Psoas muscle (tissue), 7 donors: ENCODE measurements at regions not wholly inside any gene's neighbourhood (a gene's known extent, or its start where the extent isn't known, plus 50 kb on each side); places are given as distances from the start of the nearest gene placed in this dataset.

ENCODE experiments used
- ATAC-seq, 4 donors: fragments of 200-7000 bp; cut with Tn5 transposase; one replicate each; pipeline ENCODE4 v1.9.1; 2020; ENCODE audit warnings: moderate library complexity in 3 of 4, mild to moderate bottlenecking in 2 of 4
- DNase-seq, 2 donors: peaks; one replicate each; pipeline ENCODE4 v3.0.0-alpha.2; 2020
- H3K27ac ChIP-seq: fragments of 200-600 bp; one replicate; pipeline ENCODE4 v1.8.0; 2022
- H3K27me3 ChIP-seq, 3 donors: fragments of 200-600 bp in 1 of 3; one replicate each; pipeline versions ENCODE4 v1.6.1 to v1.8.0; 2013 to 2022; ENCODE audit warnings: low read length in 2 of 3, mild to moderate bottlenecking in 2 of 3, moderate library complexity in 1 of 3; ENCODE audit not compliant: insufficient read depth in 3 of 3
- H3K36me3 ChIP-seq, 2 donors: fragments of 200-600 bp in 1 of 2; one replicate each; pipeline versions ENCODE4 v1.6.1 to v1.8.0; 2013 to 2022; ENCODE audit warnings: low read depth in 1 of 2, mild to moderate bottlenecking in 1 of 2, moderate library complexity in 1 of 2; ENCODE audit not compliant: insufficient read depth in 1 of 2
- H3K4me1 ChIP-seq: fragments of 200-600 bp; one replicate; pipeline ENCODE4 v1.8.0; 2022
- H3K4me3 ChIP-seq: fragments of 200-600 bp; one replicate; pipeline ENCODE4 v1.8.0; 2022; ENCODE audit warnings: mild to moderate bottlenecking
- H3K9me3 ChIP-seq: fragments of 200-600 bp; one replicate; pipeline ENCODE4 v1.8.0; 2022
- CTCF ChIP-seq: fragments of 200-600 bp; IDR thresholded peaks from one replicate; pipeline ENCODE4 v1.8.0; 2022; ENCODE audit warnings: antibody characterized with exemption
- WGBS, 3 donors: extraction: QIAGEN DNeasy Blood & Tissue Kit; methylation state at CpG; one replicate each; pipeline versions ENCODE4 v1.1.6 to v1.1.7; 2013; 5-methylcytosine and 5-hydroxymethylcytosine counted together
- intact Hi-C, 2 donors: fragments of 100-400 bp; cut with DNase I; formaldehyde crosslinking; loops; one replicate each; pipeline versions ENCODE4 v1.11.0 to v1.14.2; 2022
- donor health status: healthy with polysubstance abuse.
- donor health status: DM: no; HTN: no; CAD: no; lungs with moderate emphysema.
- donor health status: Bipolar disorder and iron deficiency.
- donor health status: healthy.
- donor health status: DM: yes; HTN: yes; CAD: no.
- donor health status: DM: no; HTN: no; CAD: no.
- donor health status: DM: yes; HTN: yes; CAD: no.

- H3K27ac ChIP-seq: no peak overlapping the region
- intact Hi-C loops: no loop called here
- H3K9me3 ChIP-seq: peaks cover 1% of the 10 kb centered on the region
- ATAC-seq (no peak), DNase-seq (no peak)
- 82 to 91% (median 86%) methylated on average over 1 of the region's 1 CpG for WGBS, 3 donors
- H3K4me1 ChIP-seq: no peaks in the 10 kb centered on the region
- no peak overlapping the region for H3K4me3 ChIP-seq
- no peaks in the 10 kb centered on the region for H3K36me3 ChIP-seq
- no peak for TF ChIP-seq CTCF
- no peaks in the 10 kb centered on the region for H3K27me3 ChIP-seq
Measured at GRCh38 chr7:46366526-46366925, 445.5 kb upstream of the IGFBP3 start.

GRCh38 chr7:46363688-46364087 lies 442.6 kb upstream of the IGFBP3 start:
- 50 to 65% (median 56%) methylated on average over 1 of the region's 1 CpG for WGBS, 3 donors
- intact Hi-C loops: no loop called here
- H3K4me1 ChIP-seq: no peaks in the 10 kb centered on the region
- no peak for ATAC-seq
- H3K4me3 ChIP-seq: no peak overlapping the region
- TF ChIP-seq CTCF: no peak
- H3K36me3 ChIP-seq: no peaks in the 10 kb centered on the region
- DNase-seq: no peak
- H3K27ac ChIP-seq: no peak overlapping the region
- no peaks in the 10 kb centered on the region for H3K27me3 ChIP-seq
- H3K9me3 ChIP-seq: no peaks in the 10 kb centered on the region

- ATAC-seq (no peak), DNase-seq (no peak)
- 74 to 84% (median 77%) methylated on average over 2 of the region's 2 CpGs for WGBS, 3 donors
- Histone ChIP-seq H3K9me3 (no peaks in the 10 kb centered on the region), H3K36me3 (no peaks in the 10 kb centered on the region), H3K4me1 (no peaks in the 10 kb centered on the region), H3K27me3 (no peaks in the 10 kb centered on the region), H3K4me3 (no peak overlapping the region), H3K27ac (no peak overlapping the region)
- TF ChIP-seq CTCF: no peak
- intact Hi-C loops: no loop called here
Measured at GRCh38 chr7:46360811-46361210, 439.7 kb upstream of the IGFBP3 start.

- Histone ChIP-seq H3K4me1 (no peaks in the 10 kb centered on the region), H3K27ac (no peak overlapping the region), H3K9me3 (no peaks in the 10 kb centered on the region), H3K27me3 (no peaks in the 10 kb centered on the region), H3K4me3 (no peak overlapping the region), H3K36me3 (no peaks in the 10 kb centered on the region)
- WGBS, 3 donors: 70 to 81% (median 73%) methylated on average over 3 of the region's 3 CpGs
- intact Hi-C loops: no loop called here
- no peak for TF ChIP-seq CTCF
- DNase-seq: no peak
- ATAC-seq: no peak
Measured at GRCh38 chr7:46360296-46360695, 439.2 kb upstream of the IGFBP3 start.

GRCh38 chr7:46357851-46358250 lies 436.8 kb upstream of the IGFBP3 start:
- no peaks in the 10 kb centered on the region for H3K36me3 ChIP-seq
- no peaks in the 10 kb centered on the region for H3K9me3 ChIP-seq
- H3K27ac ChIP-seq: no peak overlapping the region
- TF ChIP-seq CTCF: no peak
- ATAC-seq: no peak
- intact Hi-C loops: loop anchor here (10.0 kb wide), 2 partner anchors 443 to 727 kb away; no protein-coding TSS in a partner anchor
- no peaks in the 10 kb centered on the region for H3K4me1 ChIP-seq
- H3K4me3 ChIP-seq: no peak overlapping the region
- DNase-seq: no peak
- H3K27me3 ChIP-seq: no peaks in the 10 kb centered on the region
- WGBS, 3 donors: 91 to 93% (median 91%) methylated on average over 5 of the region's 5 CpGs
